ENCODE measurements at regions not wholly inside any gene's neighbourhood (a gene's known extent, or its start where the extent isn't known, plus 50 kb on each side); places are given as distances from the start of the nearest gene placed in this dataset.

DNA sequence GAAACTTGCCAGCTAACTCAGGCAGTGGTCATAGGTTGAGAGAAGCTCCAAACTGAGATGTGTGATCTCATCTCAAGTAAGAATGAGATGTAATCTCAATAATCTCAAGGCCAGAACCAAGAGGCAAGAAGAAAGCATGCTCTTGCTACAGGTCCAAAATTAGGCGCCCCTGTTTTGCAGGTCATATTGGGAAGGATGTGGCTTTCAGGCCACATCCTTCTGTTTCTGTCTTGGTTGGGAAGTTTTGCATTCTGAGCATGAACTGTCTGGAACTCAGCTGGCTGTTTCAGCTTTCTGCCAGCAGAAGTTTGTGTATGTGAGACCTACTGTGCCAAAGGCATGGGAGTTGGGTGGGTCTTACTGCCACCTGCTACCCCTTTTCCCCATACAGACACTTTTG lies 67.5 kb upstream of the MS4A8 start:
- TF ChIP-seq, protein P1, sequence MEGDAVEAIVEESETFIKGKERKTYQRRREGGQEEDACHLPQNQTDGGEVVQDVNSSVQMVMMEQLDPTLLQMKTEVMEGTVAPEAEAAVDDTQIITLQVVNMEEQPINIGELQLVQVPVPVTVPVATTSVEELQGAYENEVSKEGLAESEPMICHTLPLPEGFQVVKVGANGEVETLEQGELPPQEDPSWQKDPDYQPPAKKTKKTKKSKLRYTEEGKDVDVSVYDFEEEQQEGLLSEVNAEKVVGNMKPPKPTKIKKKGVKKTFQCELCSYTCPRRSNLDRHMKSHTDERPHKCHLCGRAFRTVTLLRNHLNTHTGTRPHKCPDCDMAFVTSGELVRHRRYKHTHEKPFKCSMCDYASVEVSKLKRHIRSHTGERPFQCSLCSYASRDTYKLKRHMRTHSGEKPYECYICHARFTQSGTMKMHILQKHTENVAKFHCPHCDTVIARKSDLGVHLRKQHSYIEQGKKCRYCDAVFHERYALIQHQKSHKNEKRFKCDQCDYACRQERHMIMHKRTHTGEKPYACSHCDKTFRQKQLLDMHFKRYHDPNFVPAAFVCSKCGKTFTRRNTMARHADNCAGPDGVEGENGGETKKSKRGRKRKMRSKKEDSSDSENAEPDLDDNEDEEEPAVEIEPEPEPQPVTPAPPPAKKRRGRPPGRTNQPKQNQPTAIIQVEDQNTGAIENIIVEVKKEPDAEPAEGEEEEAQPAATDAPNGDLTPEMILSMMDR (IDR thresholded peaks at IDR 0.05; ENCODE audit: low read depth, low read length, missing input control): no peak
- TF ChIP-seq RAD21 (IDR thresholded peaks at IDR 0.05): no peak
- TF ChIP-seq HNF4G (IDR thresholded peaks at IDR 0.05): no peak
- TF ChIP-seq HNF4A (conservative IDR thresholded peaks at IDR 0.05): no peak
- TF ChIP-seq, protein P2, sequence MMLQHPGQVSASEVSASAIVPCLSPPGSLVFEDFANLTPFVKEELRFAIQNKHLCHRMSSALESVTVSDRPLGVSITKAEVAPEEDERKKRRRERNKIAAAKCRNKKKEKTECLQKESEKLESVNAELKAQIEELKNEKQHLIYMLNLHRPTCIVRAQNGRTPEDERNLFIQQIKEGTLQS (IDR thresholded peaks at IDR 0.05): no peak
- no peak for TF ChIP-seq RXRA (IDR thresholded peaks at IDR 0.05)
- TF ChIP-seq, protein P3, sequence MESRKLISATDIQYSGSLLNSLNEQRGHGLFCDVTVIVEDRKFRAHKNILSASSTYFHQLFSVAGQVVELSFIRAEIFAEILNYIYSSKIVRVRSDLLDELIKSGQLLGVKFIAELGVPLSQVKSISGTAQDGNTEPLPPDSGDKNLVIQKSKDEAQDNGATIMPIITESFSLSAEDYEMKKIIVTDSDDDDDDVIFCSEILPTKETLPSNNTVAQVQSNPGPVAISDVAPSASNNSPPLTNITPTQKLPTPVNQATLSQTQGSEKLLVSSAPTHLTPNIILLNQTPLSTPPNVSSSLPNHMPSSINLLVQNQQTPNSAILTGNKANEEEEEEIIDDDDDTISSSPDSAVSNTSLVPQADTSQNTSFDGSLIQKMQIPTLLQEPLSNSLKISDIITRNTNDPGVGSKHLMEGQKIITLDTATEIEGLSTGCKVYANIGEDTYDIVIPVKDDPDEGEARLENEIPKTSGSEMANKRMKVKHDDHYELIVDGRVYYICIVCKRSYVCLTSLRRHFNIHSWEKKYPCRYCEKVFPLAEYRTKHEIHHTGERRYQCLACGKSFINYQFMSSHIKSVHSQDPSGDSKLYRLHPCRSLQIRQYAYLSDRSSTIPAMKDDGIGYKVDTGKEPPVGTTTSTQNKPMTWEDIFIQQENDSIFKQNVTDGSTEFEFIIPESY (IDR thresholded peaks at IDR 0.05): no peak
- TF ChIP-seq, protein P4, sequence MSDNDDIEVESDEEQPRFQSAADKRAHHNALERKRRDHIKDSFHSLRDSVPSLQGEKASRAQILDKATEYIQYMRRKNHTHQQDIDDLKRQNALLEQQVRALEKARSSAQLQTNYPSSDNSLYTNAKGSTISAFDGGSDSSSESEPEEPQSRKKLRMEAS (IDR thresholded peaks at IDR 0.05): no peak
- TF ChIP-seq FOXA2 (IDR thresholded peaks at IDR 0.05): no peak
- TF ChIP-seq SP1 (IDR thresholded peaks at IDR 0.05): no peak
- TF ChIP-seq TAF1 (conservative IDR thresholded peaks at IDR 0.05): no peak
- no peak for TF ChIP-seq FOXA1 (IDR thresholded peaks at IDR 0.05)
- TF ChIP-seq GABPA (IDR thresholded peaks at IDR 0.05 in 1 of 2, conservative IDR thresholded peaks at IDR 0.05 in 1 of 2): no peak
- TF ChIP-seq NR2F2 (IDR thresholded peaks at IDR 0.05): no peak
- TF ChIP-seq, protein P5, sequence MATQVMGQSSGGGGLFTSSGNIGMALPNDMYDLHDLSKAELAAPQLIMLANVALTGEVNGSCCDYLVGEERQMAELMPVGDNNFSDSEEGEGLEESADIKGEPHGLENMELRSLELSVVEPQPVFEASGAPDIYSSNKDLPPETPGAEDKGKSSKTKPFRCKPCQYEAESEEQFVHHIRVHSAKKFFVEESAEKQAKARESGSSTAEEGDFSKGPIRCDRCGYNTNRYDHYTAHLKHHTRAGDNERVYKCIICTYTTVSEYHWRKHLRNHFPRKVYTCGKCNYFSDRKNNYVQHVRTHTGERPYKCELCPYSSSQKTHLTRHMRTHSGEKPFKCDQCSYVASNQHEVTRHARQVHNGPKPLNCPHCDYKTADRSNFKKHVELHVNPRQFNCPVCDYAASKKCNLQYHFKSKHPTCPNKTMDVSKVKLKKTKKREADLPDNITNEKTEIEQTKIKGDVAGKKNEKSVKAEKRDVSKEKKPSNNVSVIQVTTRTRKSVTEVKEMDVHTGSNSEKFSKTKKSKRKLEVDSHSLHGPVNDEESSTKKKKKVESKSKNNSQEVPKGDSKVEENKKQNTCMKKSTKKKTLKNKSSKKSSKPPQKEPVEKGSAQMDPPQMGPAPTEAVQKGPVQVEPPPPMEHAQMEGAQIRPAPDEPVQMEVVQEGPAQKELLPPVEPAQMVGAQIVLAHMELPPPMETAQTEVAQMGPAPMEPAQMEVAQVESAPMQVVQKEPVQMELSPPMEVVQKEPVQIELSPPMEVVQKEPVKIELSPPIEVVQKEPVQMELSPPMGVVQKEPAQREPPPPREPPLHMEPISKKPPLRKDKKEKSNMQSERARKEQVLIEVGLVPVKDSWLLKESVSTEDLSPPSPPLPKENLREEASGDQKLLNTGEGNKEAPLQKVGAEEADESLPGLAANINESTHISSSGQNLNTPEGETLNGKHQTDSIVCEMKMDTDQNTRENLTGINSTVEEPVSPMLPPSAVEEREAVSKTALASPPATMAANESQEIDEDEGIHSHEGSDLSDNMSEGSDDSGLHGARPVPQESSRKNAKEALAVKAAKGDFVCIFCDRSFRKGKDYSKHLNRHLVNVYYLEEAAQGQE (IDR thresholded peaks at IDR 0.05): no peak
- TF ChIP-seq EGR1 (IDR thresholded peaks at IDR 0.05; ENCODE audit: low read depth in 2 of 2): no peak
- TF ChIP-seq JUND (IDR thresholded peaks at IDR 0.05): no peak
- no peak for TF ChIP-seq YY1 (IDR thresholded peaks at IDR 0.05)
- H3K27me3 ChIP-seq (ENCODE audit: control insufficient read depth in 4 of 4, insufficient read depth in 4 of 4, low read length in 3 of 4): peaks cover 0 to 3% (median 0%) of the 10 kb centered on the region in 4 donors
- H3K36me3 ChIP-seq (ENCODE audit: control insufficient read depth in 4 of 4, insufficient read depth in 3 of 4, low read depth in 1 of 4, low read length in 3 of 4): no peaks in the 10 kb centered on the region
- DNase-seq (ENCODE audit: low spot score): no peak
- 77% methylated on average over 1 of the region's 1 CpG for WGBS
- H3K27ac ChIP-seq (ENCODE audit: low read depth in 1 of 2, low read length in 2 of 2): no peak overlapping the region
- H3K9me3 ChIP-seq (ENCODE audit: control insufficient read depth in 4 of 4, low read length in 3 of 4): peaks cover 0 to 5% (median 0%) of the 10 kb centered on the region in 4 donors
- H3K9ac ChIP-seq (ENCODE audit: low read depth in 1 of 2, low read length in 2 of 2): no peak overlapping the region
- no peak overlapping the region for H3K4me3 ChIP-seq (ENCODE audit: low read depth in 1 of 3, low read length in 3 of 3)
- H3K4me1 ChIP-seq (ENCODE audit: control insufficient read depth in 4 of 4, insufficient read depth in 4 of 4, low read length in 3 of 4): no peaks in the 10 kb centered on the region

Measured in liver (tissue), 8 donors.